Smooth muscle cell (in vitro differentiated cells): ENCODE measurements at regions not wholly inside any gene's neighbourhood (a gene's known extent, or its start where the extent isn't known, plus 50 kb on each side); places are given as distances from the start of the nearest gene placed in this dataset.

Experiments used
- DNase-seq: peaks from one replicate; lab custom pipeline; 2025; ENCODE audit not compliant: unreplicated experiment; lab: John Stamatoyannopoulos, UW
- H2AFZ ChIP-seq: fragments of 200-600 bp; sonication (generic); 2 replicates; pipeline ENCODE4 v1.6.0; 2016; ENCODE audit warnings: antibody characterized with exemption, low read depth, mild to moderate bottlenecking
- H3F3A ChIP-seq: fragments of 200-600 bp; sonication (generic); 2 replicates; pipeline ENCODE4 v1.6.0; 2017; ENCODE audit warnings: antibody characterized with exemption, low read depth
- H3K27ac ChIP-seq: fragments of 200-600 bp; sonication (generic); 2 replicates; pipeline ENCODE4 v1.5.1; 2016; ENCODE audit warnings: low read depth, mild to moderate bottlenecking
- H3K27me3 ChIP-seq: fragments of 200-600 bp; sonication (generic); 2 replicates; pipeline ENCODE4 v1.6.1; 2016; ENCODE audit warnings: low read depth, mild to moderate bottlenecking
- H3K36me3 ChIP-seq: fragments of 200-600 bp; sonication (generic); 2 replicates; pipeline ENCODE4 v1.5.1; 2016; ENCODE audit warnings: low read depth
- H3K4me1 ChIP-seq: fragments of 200-600 bp; sonication (generic); 2 replicates; pipeline ENCODE4 v1.5.1; 2016; ENCODE audit warnings: low read depth
- H3K4me2 ChIP-seq: fragments of 200-600 bp; sonication (generic); 2 replicates; pipeline ENCODE4 v1.6.0; 2016; ENCODE audit warnings: mild to moderate bottlenecking
- H3K4me3 ChIP-seq: fragments of 200-600 bp; sonication (generic); 2 replicates; pipeline ENCODE4 v1.5.1; 2016; ENCODE audit warnings: mild to moderate bottlenecking
- H3K79me2 ChIP-seq: fragments of 200-600 bp; sonication (generic); 2 replicates; pipeline ENCODE4 v1.6.0; 2016; ENCODE audit warnings: low read depth, mild to moderate bottlenecking
- H3K9ac ChIP-seq: fragments of 200-600 bp; sonication (generic); 2 replicates; pipeline ENCODE4 v1.6.0; 2016; ENCODE audit warnings: low read depth
- H3K9me3 ChIP-seq: fragments of 200-600 bp; sonication (generic); replicated peaks from 2 replicates; pipeline ENCODE4 v1.5.1; 2016; ENCODE audit warnings: low read depth
- H4K20me1 ChIP-seq: fragments of 200-600 bp; sonication (generic); 2 replicates; pipeline ENCODE4 v1.6.0; 2016; ENCODE audit warnings: low read depth
- CTCF ChIP-seq: fragments of 200-600 bp; sonication (generic); IDR thresholded peaks from 2 replicates; pipeline ENCODE4 v1.5.1; 2017; ENCODE audit warnings: borderline replicate concordance, mild to moderate bottlenecking, antibody characterized with exemption; ENCODE audit not compliant: insufficient read depth, poor library complexity, severe bottlenecking
- WGBS: methylation state at CpG from one replicate; pipeline ENCODE4 v1.1.7; 2016; ENCODE audit warnings: low lambda C conversion rate; 5-methylcytosine and 5-hydroxymethylcytosine counted together

- no peak overlapping the region for H3K27ac ChIP-seq
- WGBS, result 94% methylated on average over 2 of the region's 2 CpGs
- H2AFZ ChIP-seq, result no peak overlapping the region
- no peak overlapping the region for H3K9ac ChIP-seq
- peaks cover 6% of the 10 kb centered on the region for H3K27me3 ChIP-seq
- H3K9me3 ChIP-seq, result no peaks in the 10 kb centered on the region
- no peaks in the 10 kb centered on the region for H3K4me1 ChIP-seq
- H3K79me2 ChIP-seq, result no peaks in the 10 kb centered on the region
- TF ChIP-seq CTCF, result no peak
- H4K20me1 ChIP-seq, result no peaks in the 10 kb centered on the region
- DNase-seq, result no peak
- no peak overlapping the region for H3K4me3 ChIP-seq
- H3F3A ChIP-seq, result no peaks in the 10 kb centered on the region
- H3K4me2 ChIP-seq, result no peak overlapping the region
- no peaks in the 10 kb centered on the region for H3K36me3 ChIP-seq
Observed at GRCh38 chr6:48474136-48474535, 363.1 kb upstream of the PTCHD4 start.

DNA sequence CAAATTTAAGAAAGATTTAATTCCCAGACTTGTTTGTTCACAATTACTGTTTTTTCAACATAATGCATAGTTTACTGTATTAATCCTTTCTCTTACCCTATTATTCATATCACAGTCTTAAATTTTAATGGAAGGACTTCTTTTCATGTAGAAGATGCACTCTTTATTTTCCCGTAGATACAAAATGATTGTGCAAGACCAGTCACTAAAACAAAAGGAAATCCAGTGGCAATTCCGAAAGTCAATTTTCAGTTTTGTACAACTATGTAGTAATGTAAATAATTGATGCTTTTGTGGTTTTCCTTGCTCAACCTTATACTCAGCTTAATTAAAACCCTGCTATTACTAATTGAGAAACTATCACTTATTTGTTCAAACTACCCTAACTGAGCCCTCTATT is 361.5 kb upstream of the PTCHD4 start:
- Histone ChIP-seq H3K4me2 (no peak overlapping the region), H3K27ac (no peak overlapping the region), H3K36me3 (no peaks in the 10 kb centered on the region), H3K4me1 (no peaks in the 10 kb centered on the region), H3K4me3 (no peak overlapping the region), H3K79me2 (no peaks in the 10 kb centered on the region), H3K27me3 (peaks cover 5% of the 10 kb centered on the region), H3K9ac (no peak overlapping the region), H4K20me1 (no peaks in the 10 kb centered on the region), H2AFZ (no peak overlapping the region), H3K9me3 (no peaks in the 10 kb centered on the region), H3F3A (no peaks in the 10 kb centered on the region)
- DNase-seq, result no peak
- no peak for TF ChIP-seq CTCF
- WGBS, result 79% methylated on average over 2 of the region's 2 CpGs

GRCh38 chr6:48472091-48472490 is 361.1 kb upstream of the PTCHD4 start:
- no peaks in the 10 kb centered on the region for H3K79me2 ChIP-seq
- no peak for DNase-seq
- H3K4me2 ChIP-seq, result no peak overlapping the region
- no peak overlapping the region for H3K27ac ChIP-seq
- no peaks in the 10 kb centered on the region for H3K9me3 ChIP-seq
- no peak overlapping the region for H3K9ac ChIP-seq
- no peak overlapping the region for H3K4me3 ChIP-seq
- peaks cover under 1% of the 10 kb centered on the region for H3K27me3 ChIP-seq
- no peak for TF ChIP-seq CTCF
- no peaks in the 10 kb centered on the region for H3K36me3 ChIP-seq
- H2AFZ ChIP-seq, result no peak overlapping the region
- H3F3A ChIP-seq, result no peaks in the 10 kb centered on the region
- H4K20me1 ChIP-seq, result no peaks in the 10 kb centered on the region
- no peaks in the 10 kb centered on the region for H3K4me1 ChIP-seq

DNA sequence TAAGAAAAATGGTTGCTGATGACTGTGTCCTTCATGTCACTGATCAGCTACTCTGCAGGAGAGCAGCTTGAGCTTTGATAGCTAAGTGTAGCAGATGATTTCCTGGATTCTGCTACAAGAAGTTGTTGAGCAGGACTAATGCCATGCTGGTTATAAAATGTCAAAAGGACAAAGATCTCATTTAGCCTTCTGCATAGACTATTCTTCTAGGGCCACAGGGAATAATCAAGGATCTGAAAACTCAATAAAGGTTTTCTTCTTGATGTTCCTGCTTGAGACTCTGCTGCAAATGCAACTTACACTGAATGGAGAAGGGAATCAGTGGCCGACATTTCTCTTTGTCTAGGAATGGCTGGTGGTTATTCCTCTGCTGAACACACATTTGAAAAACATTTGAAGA is 360.3 kb upstream of the PTCHD4 start:
- H3K4me1 ChIP-seq, result no peaks in the 10 kb centered on the region
- no peaks in the 10 kb centered on the region for H3K9me3 ChIP-seq
- H3K4me2 ChIP-seq, result no peak overlapping the region
- H3K79me2 ChIP-seq, result no peaks in the 10 kb centered on the region
- H3K36me3 ChIP-seq, result no peaks in the 10 kb centered on the region
- no peaks in the 10 kb centered on the region for H3F3A ChIP-seq
- no peak overlapping the region for H3K27ac ChIP-seq
- no peaks in the 10 kb centered on the region for H4K20me1 ChIP-seq
- H3K27me3 ChIP-seq, result no peaks in the 10 kb centered on the region
- H2AFZ ChIP-seq, result no peak overlapping the region
- WGBS, result 100% methylated on average over 1 of the region's 1 CpG
- DNase-seq, result no peak
- H3K4me3 ChIP-seq, result no peak overlapping the region
- TF ChIP-seq CTCF, result no peak
- H3K9ac ChIP-seq, result no peak overlapping the region
